IPS-18c (cell line): ENCODE measurements at regions not wholly inside any gene's neighbourhood (a gene's known extent, or its start where the extent isn't known, plus 50 kb on each side); places are given as distances from the start of the nearest gene placed in this dataset.

Source experiments
- H3K4me3 ChIP-seq: 2 replicates; pipeline ENCODE4 v1.7.0; 2013; ENCODE audit warnings: low read depth, mild to moderate bottlenecking, low read length, moderate library complexity; ENCODE audit not compliant: insufficient read depth
- H3K9me3 ChIP-seq: one replicate; pipeline ENCODE4 v1.6.1; 2013; ENCODE audit warnings: mild to moderate bottlenecking, low read length, moderate library complexity; ENCODE audit not compliant: control insufficient read depth, insufficient read depth

- H3K4me3 ChIP-seq = no peak overlapping the region
- H3K9me3 ChIP-seq = peaks cover 2% of the 10 kb centered on the region
These were observed 425.5 kb downstream of the NUF2 start for GRCh38 chr1:163747261-163747660.

- peaks cover 2% of the 10 kb centered on the region for H3K9me3 ChIP-seq
- no peak overlapping the region for H3K4me3 ChIP-seq
These were observed 426.1 kb downstream of the NUF2 start for GRCh38 chr1:163747855-163748254.

GRCh38 chr1:163758977-163759670, 437.4 kb downstream of the NUF2 start:
- H3K4me3 ChIP-seq = no peak overlapping the region

GRCh38 chr1:163761898-163762297, 440.1 kb downstream of the NUF2 start:
- Histone ChIP-seq H3K4me3 (no peak overlapping the region), H3K9me3 (no peaks in the 10 kb centered on the region)

More at GRCh38 chr1:163758977-163759670, 437.4 kb downstream of the NUF2 start:
- no peaks in the 10 kb centered on the region for H3K9me3 ChIP-seq

- Histone ChIP-seq H3K4me3 (no peak overlapping the region), H3K9me3 (no peaks in the 10 kb centered on the region)
These were observed 444.6 kb downstream of the NUF2 start for GRCh38 chr1:163766257-163766918.

GRCh38 chr1:163768576-163768975, 446.8 kb downstream of the NUF2 start:
- Histone ChIP-seq H3K9me3 (no peaks in the 10 kb centered on the region), H3K4me3 (no peak overlapping the region)

GRCh38 chr1:163770265-163770664, 448.5 kb downstream of the NUF2 start:
- Histone ChIP-seq H3K9me3 (no peaks in the 10 kb centered on the region), H3K4me3 (no peak overlapping the region)

GRCh38 chr1:163771637-163772036, 449.9 kb downstream of the NUF2 start:
- H3K9me3 ChIP-seq = no peaks in the 10 kb centered on the region
- no peak overlapping the region for H3K4me3 ChIP-seq

- Histone ChIP-seq H3K9me3 (no peaks in the 10 kb centered on the region), H3K4me3 (no peak overlapping the region)
These were observed 450.5 kb downstream of the NUF2 start for GRCh38 chr1:163772246-163772645.

GRCh38 chr1:163773396-163773795, 451.6 kb downstream of the NUF2 start:
- no peaks in the 10 kb centered on the region for H3K9me3 ChIP-seq
- H3K4me3 ChIP-seq = no peak overlapping the region

GRCh38 chr1:163774401-163774945, 452.7 kb downstream of the NUF2 start:
- no peak overlapping the region for H3K4me3 ChIP-seq
- no peaks in the 10 kb centered on the region for H3K9me3 ChIP-seq

GRCh38 chr1:163774978-163775620, 453.3 kb downstream of the NUF2 start:
- H3K9me3 ChIP-seq = no peaks in the 10 kb centered on the region
- H3K4me3 ChIP-seq = no peak overlapping the region

- H3K4me3 ChIP-seq = no peak overlapping the region
- H3K9me3 ChIP-seq = no peaks in the 10 kb centered on the region
These were observed 455.5 kb downstream of the NUF2 start for GRCh38 chr1:163777205-163777604.

- Histone ChIP-seq H3K4me3 (no peak overlapping the region), H3K9me3 (no peaks in the 10 kb centered on the region)
These were observed 459.4 kb downstream of the NUF2 start for GRCh38 chr1:163781146-163781545.

- H3K9me3 ChIP-seq = no peaks in the 10 kb centered on the region
- H3K4me3 ChIP-seq = no peak overlapping the region
These were observed 464.2 kb downstream of the NUF2 start for GRCh38 chr1:163785868-163786405.

- Histone ChIP-seq H3K4me3 (no peak overlapping the region), H3K9me3 (no peaks in the 10 kb centered on the region)
These were observed 468.2 kb downstream of the NUF2 start for GRCh38 chr1:163789911-163790310.

GRCh38 chr1:163794551-163794950, 472.8 kb downstream of the NUF2 start:
- Histone ChIP-seq H3K4me3 (no peak overlapping the region), H3K9me3 (no peaks in the 10 kb centered on the region)

- Histone ChIP-seq H3K4me3 (no peak overlapping the region), H3K9me3 (no peaks in the 10 kb centered on the region)
These were observed 474.7 kb downstream of the NUF2 start for GRCh38 chr1:163796394-163796821.
